GM23338 (cell line): ENCODE measurements at regions not wholly inside any gene's neighbourhood (a gene's known extent, or its start where the extent isn't known, plus 50 kb on each side); places are given as distances from the start of the nearest gene placed in this dataset.
A peak's percentile ranks its signal among the peaks of the same experiment; 100 is the strongest.

Source experiments
- EZH2 ChIP-seq: fragments of 200-600 bp; sonication (generic); IDR thresholded peaks from one replicate; pipeline ENCODE4 v1.8.0; 2017; ENCODE audit warnings: antibody characterized with exemption, mild to moderate bottlenecking, low read depth; ENCODE audit not compliant: unreplicated experiment
- EZH2phosphoT487 ChIP-seq: fragments of 200-600 bp; sonication (generic); IDR thresholded peaks from one replicate; pipeline ENCODE4 v1.8.1; 2018; ENCODE audit warnings: antibody characterized with exemption; ENCODE audit not compliant: unreplicated experiment
- JUNB ChIP-seq: IDR thresholded peaks from one replicate; pipeline ENCODE4 v1.6.1; 2016; ENCODE audit warnings: antibody characterized with exemption; ENCODE audit not compliant: unreplicated experiment
- NANOG ChIP-seq: IDR thresholded peaks from 2 replicates; pipeline ENCODE4 v1.6.1; 2016; ENCODE audit warnings: antibody characterized with exemption, borderline replicate concordance
- POLR2AphosphoS5 ChIP-seq: IDR thresholded peaks from 2 replicates; pipeline ENCODE4 v1.6.1; 2016; ENCODE audit warnings: antibody characterized with exemption, low read depth
- REST ChIP-seq: IDR thresholded peaks from one replicate; pipeline ENCODE4 v1.6.1; 2018; ENCODE audit warnings: antibody characterized with exemption; ENCODE audit not compliant: unreplicated experiment
- ZNF331 ChIP-seq: fragments of 250-450 bp; sonication (Bioruptor Pico); IDR thresholded peaks from 2 replicates; pipeline ENCODE4 v1.5.0; 2020; ENCODE audit warnings: low read depth, mild to moderate bottlenecking, moderate library complexity
- ZNF462 ChIP-seq: fragments of 250-450 bp; sonication (Bioruptor Pico); IDR thresholded peaks from 2 replicates; pipeline ENCODE4 v1.5.0; 2020; ENCODE audit warnings: mild to moderate bottlenecking, moderate library complexity
- TF ChIP-seq, protein P1 (sequence below), 2 experiments: fragments of 200-600 bp in 1 of 2; sonication (generic) in 1 of 2; conservative IDR thresholded peaks; 2 replicates each; pipeline versions ENCODE4 v1.5.1 to v1.6.1; 2016 to 2017; ENCODE audit warnings: antibody characterized with exemption in 2 of 2, low read depth in 2 of 2, mild to moderate bottlenecking in 2 of 2, moderate library complexity in 1 of 2

DNA sequence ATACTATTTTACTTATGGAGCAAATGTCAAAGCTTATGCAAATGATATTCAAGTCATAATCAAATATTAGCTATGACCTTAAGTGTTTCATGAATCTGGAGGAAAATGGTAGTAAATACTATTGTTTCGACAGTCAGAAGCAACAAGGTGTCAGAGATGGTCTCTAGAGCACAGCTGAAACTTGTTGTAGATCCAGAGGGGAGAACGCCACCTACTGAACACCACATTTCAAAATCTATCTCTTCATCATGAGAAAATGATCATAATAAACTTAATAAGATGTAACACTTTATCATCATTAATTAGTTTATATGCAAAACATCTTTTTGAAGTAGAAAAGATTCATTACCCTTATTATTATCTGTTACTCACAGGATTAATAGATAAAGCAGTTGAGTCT lies 418.7 kb downstream of the GATA3 start:
- TF ChIP-seq, protein P1, sequence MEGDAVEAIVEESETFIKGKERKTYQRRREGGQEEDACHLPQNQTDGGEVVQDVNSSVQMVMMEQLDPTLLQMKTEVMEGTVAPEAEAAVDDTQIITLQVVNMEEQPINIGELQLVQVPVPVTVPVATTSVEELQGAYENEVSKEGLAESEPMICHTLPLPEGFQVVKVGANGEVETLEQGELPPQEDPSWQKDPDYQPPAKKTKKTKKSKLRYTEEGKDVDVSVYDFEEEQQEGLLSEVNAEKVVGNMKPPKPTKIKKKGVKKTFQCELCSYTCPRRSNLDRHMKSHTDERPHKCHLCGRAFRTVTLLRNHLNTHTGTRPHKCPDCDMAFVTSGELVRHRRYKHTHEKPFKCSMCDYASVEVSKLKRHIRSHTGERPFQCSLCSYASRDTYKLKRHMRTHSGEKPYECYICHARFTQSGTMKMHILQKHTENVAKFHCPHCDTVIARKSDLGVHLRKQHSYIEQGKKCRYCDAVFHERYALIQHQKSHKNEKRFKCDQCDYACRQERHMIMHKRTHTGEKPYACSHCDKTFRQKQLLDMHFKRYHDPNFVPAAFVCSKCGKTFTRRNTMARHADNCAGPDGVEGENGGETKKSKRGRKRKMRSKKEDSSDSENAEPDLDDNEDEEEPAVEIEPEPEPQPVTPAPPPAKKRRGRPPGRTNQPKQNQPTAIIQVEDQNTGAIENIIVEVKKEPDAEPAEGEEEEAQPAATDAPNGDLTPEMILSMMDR (conservative IDR thresholded peaks at IDR 0.05; ENCODE audit: low read depth in 2 of 2) = peak; percentile 36 to 59; a peak in 3 of 4 replicates
- TF ChIP-seq REST (no peak), EZH2 (no peak), NANOG (no peak), POLR2AphosphoS5 (no peak), JUNB (no peak), EZH2phosphoT487 (no peak), ZNF462 (no peak), ZNF331 (CRISPR knock-in tag) (no peak)
